HG03060 (cell line): ENCODE measurements at regions not wholly inside any gene's neighbourhood (a gene's known extent, or its start where the extent isn't known, plus 50 kb on each side); places are given as distances from the start of the nearest gene placed in this dataset.
"Not testable (repeated sequence)": the region's sequence is repeated elsewhere in the genome, so short reads cannot be mapped to it uniquely, and the experiment has no call there.

Experiments used
- ATAC-seq: cut with Tn5 transposase; IDR thresholded peaks from one replicate; pipeline ENCODE4 v1.9.1; 2021; ENCODE audit warnings: low read depth, moderate number of reproducible peaks; ENCODE audit not compliant: unreplicated experiment

DNA sequence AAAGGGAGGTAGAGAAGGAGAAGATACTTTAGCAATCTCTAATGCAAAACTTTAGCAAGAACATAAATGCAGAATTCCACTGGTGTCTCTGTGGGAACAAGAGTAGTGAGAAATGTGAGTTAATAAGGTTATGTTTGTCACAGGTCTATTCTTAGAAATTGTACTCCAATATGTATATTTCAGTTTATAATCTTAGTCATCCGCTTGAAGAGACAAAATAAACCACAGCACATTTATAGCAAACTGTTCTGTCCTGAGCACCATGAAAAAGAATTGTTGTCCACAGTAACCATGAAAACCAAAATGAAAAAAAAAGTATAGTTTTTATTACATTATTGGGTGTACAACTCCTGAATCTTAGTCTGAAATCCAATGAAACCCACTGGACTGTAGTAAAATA is 93.6 kb upstream of the TSLP start:
- ATAC-seq, result no peak

DNA sequence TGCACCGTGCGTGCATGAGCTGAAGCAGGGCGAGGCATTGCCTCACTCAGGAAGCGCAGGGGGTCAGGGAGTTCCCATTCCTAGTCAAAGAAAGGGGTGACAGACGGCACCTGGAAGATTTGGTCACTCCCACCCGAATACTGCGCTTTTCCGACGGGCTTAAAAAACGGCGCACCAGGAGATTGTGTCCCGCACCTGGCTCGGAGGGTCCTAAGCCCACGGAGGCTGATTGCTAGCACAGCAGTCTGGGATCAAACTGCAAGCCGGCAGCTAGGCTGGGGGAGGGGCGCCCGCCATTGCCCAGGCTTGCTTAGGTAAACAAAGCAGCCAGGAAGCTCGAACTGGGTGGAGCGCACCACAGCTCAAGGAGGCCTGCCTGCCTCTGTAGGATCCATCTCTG is 85.6 kb upstream of the TSLP start:
- ATAC-seq, result not testable (repeated sequence)

DNA sequence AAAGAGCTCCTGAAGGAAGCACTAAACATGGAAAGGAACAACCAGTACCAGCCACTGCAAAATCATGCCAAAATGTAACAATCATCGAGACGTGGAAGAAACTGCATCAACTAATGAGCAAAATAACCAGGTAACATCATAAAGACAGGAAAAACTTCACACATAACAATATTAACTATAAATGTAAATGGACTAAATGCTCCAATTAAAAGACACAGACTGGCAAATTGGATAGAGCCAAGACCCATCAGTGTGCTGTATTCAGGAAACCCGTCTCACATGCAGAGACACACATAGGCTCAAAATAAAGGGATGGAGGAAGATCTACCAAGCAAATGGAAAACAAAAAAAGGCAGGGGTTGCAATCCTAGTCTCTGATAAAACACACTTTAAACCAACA is 83.9 kb upstream of the TSLP start:
- ATAC-seq, result not testable (repeated sequence)

DNA sequence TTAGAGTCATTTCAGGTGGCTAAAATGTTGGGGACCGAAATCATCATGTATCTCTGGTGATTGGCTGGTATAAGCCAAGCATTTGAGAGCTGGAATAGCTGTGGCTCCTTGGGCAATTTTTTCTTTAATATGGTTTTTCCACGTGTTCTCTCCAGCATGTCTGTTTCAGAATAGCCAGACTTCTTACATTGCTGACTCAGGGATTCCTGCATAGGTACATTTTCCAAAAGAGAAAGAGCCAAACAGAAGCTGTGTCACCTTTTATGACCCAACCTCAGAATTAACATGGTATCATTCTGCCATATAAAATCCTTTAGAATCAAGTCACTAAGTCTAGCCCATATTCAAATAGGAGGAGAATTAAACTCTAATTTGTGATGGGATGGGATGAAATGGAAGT is 74.8 kb upstream of the TSLP start:
- no peak for ATAC-seq

DNA sequence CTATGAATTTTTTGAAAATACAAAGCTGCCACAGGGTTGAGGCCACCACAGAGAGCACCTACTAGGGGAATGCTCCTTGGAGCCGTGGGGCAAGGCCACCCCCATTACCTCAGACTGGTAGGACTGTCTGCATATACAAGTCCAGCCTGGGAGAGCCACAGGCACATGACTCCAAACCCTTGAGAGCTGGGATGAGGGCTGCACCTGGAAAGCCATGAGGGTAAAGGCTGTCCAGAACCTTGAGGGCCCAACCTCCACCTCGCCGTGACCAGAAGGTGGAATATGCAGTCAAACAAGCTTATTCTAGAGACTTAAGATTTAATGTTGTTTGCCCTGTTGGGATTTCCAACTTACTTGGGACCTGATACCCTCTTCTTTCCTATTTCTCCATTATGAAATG is 69.5 kb upstream of the TSLP start:
- no peak for ATAC-seq

DNA sequence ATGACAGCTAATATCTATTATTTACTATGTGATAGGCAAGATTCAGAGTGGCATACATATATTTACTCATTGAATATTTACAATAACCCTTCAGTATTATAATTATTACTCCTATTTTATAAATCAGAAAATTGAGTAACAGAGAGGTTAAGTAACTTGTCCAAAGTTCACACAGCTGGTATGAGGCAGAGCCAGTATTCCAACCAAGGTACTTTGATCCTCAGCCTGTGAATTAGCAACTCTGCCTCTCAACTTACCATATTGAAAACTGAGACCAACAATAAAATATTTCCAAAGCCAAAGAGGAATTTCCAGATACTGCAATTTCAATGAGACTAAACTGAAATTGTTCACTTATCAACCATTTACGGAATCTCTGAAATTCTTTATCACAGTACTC is 67.9 kb upstream of the TSLP start:
- no peak for ATAC-seq

DNA sequence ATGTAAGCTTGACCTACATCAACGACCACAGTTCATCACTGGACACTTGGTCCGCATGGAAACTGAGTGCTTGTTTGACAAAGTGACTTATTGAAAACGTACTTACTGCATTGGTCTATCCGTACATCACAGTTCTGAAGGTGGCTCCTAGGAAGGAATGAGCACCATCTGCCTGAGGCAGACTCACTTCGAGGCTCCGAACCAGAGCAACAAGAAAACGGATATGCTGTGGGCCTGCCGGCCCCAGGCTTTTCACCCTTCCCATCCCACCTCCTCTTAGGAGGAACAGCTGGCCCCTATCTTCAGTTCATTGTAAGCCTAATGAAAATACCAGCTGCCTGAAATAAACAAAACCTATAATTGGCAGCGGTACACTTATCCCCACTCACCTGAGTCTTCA is 67.2 kb upstream of the TSLP start:
- ATAC-seq, result no peak

DNA sequence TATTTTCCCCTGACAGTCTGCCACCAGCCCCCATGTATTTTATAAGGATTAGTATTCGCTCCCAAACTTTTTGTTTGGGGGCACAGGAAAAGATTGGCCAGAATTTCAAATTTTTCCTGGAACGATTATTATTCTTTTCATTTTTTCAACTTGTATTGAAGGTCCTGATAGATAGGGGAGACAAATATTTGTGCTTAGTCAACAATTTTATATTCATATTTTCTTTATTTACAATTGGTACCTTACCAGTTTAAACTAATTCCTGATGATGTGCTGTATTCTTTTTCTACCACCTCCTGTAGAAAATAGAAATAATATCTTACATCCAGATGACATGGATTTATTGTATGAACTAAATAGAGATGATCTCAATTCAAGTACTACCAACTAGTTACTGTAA is 60.7 kb upstream of the TSLP start:
- ATAC-seq, result no peak

DNA sequence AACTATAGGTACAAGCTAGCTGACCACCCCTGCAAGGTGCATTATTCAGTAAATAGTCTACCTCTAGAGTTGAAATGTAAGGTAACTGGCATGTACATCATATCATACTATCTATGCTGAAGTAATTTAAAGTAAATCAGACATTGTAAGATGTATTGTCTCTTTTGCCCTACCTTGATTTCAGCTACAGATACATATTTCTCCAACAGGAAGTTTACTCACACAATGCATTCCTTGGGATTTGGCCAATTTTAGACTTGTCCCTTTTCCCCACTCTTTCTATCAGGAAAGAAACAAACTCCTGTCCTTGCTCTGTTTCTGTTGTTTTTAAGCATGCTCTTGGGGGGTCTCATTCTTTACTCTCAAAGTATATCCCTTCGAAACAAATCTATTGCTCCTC is 58.5 kb upstream of the TSLP start:
- no peak for ATAC-seq

DNA sequence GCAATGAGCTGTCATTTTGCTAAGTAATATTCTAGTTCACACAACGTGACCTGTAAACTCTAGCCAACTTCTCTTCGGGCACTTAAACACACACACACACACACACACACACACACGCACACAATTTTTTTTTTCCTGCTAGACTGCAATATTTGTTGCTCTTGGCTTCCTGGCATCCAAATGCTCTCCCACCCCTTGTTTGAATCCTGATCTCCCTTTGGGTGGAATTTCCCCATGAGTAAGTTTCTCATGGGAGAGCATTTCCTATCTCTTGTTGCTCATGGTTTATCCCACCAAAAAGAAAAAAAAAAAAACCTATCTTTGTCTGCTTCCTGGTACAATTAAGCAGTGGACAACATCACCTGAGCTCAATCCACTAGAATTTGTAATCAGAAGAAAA is 54.7 kb upstream of the TSLP start:
- ATAC-seq, result no peak

DNA sequence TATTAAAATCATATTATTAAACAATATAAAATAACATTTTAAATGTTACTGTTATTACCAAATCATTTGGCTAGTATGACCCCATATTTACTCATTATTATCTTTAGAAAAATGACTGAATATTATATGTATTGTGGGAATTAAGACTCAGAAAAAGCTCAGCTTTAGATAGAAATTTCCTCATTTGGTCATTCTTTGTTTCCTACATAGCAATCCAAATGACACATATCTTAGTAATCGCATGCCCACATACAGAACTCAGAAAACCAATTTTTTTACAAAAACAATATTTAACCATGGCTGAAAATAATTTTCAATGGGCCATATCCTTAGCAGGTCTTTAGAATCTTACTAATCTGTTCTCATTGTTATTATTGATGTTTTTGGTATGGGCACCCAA is 53.8 kb upstream of the TSLP start:
- ATAC-seq, result no peak
